HCT116 (cell line): ENCODE measurements at regions not wholly inside any gene's neighbourhood (a gene's known extent, or its start where the extent isn't known, plus 50 kb on each side); places are given as distances from the start of the nearest gene placed in this dataset.

ENCODE experiments used
- ATAC-seq: fragments of 200-7000 bp; cut with Tn5 transposase; 2 replicates; pipeline ENCODE4 v1.9.1; 2020; ENCODE audit warnings: mild to moderate bottlenecking, moderate library complexity
- BruUV-seq: library from RNA; stranded (reverse); fragments of 400-500 nt; replicated peaks from 2 replicates; lab custom pipeline; 2021; lab: Mats Ljungman, UMichigan
- CTCF ChIA-PET: fragments of 300-600 bp; sonication (Branson Sonifier 250); formaldehyde crosslinking; loops from one replicate; lab custom pipeline; 2021; ENCODE audit warnings: antibody characterized with exemption; lab: Charles Lee
- POLR2A ChIA-PET: fragments of 300-600, 350-600 bp; sonication (Branson Sonifier 250); formaldehyde crosslinking; loops from one replicate; lab custom pipeline; 2021; ENCODE audit warnings: antibody characterized with exemption; lab: Charles Lee
- RAD21 ChIA-PET, 2 experiments: fragments of 300-600 bp; sonication (Branson Sonifier 250); formaldehyde crosslinking; loops; one replicate each; lab custom pipeline; 2023; ENCODE audit warnings: low total read pairs in 2 of 2; ENCODE audit not compliant: uncharacterized antibody in 2 of 2, unreplicated experiment in 2 of 2, low non-redundant PET in 1 of 2; lab: Charles Lee
- DNase-seq: peaks from one replicate; pipeline ENCODE4 v3.0.0-alpha.2; 2010; ENCODE audit warnings: low read depth, low spot score
- H2AFZ ChIP-seq: fragments of 200-600 bp; shearing (Covaris generic), sonication (generic); 2 replicates; pipeline ENCODE4 v1.6.1; 2017; ENCODE audit warnings: low read depth, mixed run types, mixed read lengths, antibody characterized with exemption, low read length; ENCODE audit not compliant: poor library complexity, severe bottlenecking
- H3K27ac ChIP-seq: 2 replicates; pipeline ENCODE4 v1.5.1; 2012; ENCODE audit warnings: low read depth, low read length
- H3K27me3 ChIP-seq: fragments of 200-600 bp; sonication (generic); 2 replicates; pipeline ENCODE4 v1.6.1; 2016; ENCODE audit warnings: mixed run types, low read length, mixed read lengths; ENCODE audit not compliant: insufficient read depth
- H3K36me3 ChIP-seq, 2 experiments: fragments of 200-500 bp in 1 of 2; fragments of 200-600 bp in 1 of 2; sonication (Bioruptor generic) in 1 of 2; sonication (generic) in 1 of 2; 2 replicates each; pipeline versions ENCODE4 v1.5.1 to v1.6.1; 2014 to 2016; ENCODE audit warnings: low read length in 2 of 2, inconsistent platforms in 1 of 2, mixed read lengths in 1 of 2, mixed run types in 1 of 2; ENCODE audit not compliant: insufficient read depth in 2 of 2, control insufficient read depth in 1 of 2
- H3K4me1 ChIP-seq, 2 experiments: fragments of 200-600 bp in 1 of 2; sonication (generic) in 1 of 2; 2 replicates each; pipeline versions ENCODE4 v1.5.1 to v1.6.1; 2012 to 2017; ENCODE audit warnings: low read length in 2 of 2, inconsistent platforms in 1 of 2, mild to moderate bottlenecking in 1 of 2, mixed read lengths in 1 of 2, mixed run types in 1 of 2, moderate library complexity in 1 of 2; ENCODE audit not compliant: insufficient read depth in 2 of 2, control insufficient read depth in 1 of 2
- H3K4me2 ChIP-seq: fragments of 200-600 bp; sonication (generic); 2 replicates; pipeline ENCODE4 v1.6.1; 2017; ENCODE audit warnings: mixed run types, low read length, mixed read lengths
- H3K4me3 ChIP-seq, 2 experiments: fragments of 200-600 bp in 1 of 2; sonication (generic) in 1 of 2; replicated peaks in 1 of 2; 2 replicates each; pipeline ENCODE4 v1.5.1; 2011 to 2016; ENCODE audit warnings: low read length in 2 of 2, control low read depth in 1 of 2, low read depth in 1 of 2, mild to moderate bottlenecking in 1 of 2, mixed read lengths in 1 of 2, mixed run types in 1 of 2
- H3K79me2 ChIP-seq: fragments of 200-600 bp; sonication (generic); 2 replicates; pipeline ENCODE4 v1.6.1; 2017; ENCODE audit warnings: mild to moderate bottlenecking, mixed run types, low read length, moderate library complexity, mixed read lengths; ENCODE audit not compliant: insufficient read depth
- H3K9ac ChIP-seq: fragments of 200-600 bp; sonication (generic); 2 replicates; pipeline ENCODE4 v1.6.1; 2016; ENCODE audit warnings: low read length, mixed read lengths
- H3K9me2 ChIP-seq: fragments of 200-600 bp; sonication (generic), shearing (Covaris generic); 2 replicates; pipeline ENCODE4 v1.6.1; 2017; ENCODE audit warnings: mixed run types, mild to moderate bottlenecking, moderate library complexity; ENCODE audit not compliant: insufficient read depth
- H3K9me3 ChIP-seq, 2 experiments: fragments of 200-500 bp in 1 of 2; fragments of 200-600 bp in 1 of 2; sonication (Bioruptor generic) in 1 of 2; sonication (generic) in 1 of 2; 2 replicates each; pipeline ENCODE4 v1.6.1; 2014 to 2017; ENCODE audit warnings: low read length in 2 of 2, mixed read lengths in 2 of 2, inconsistent platforms in 1 of 2, low read depth in 1 of 2, mild to moderate bottlenecking in 1 of 2, mixed run types in 1 of 2, moderate library complexity in 1 of 2; ENCODE audit not compliant: control insufficient read depth in 1 of 2, insufficient read depth in 1 of 2
- H4K20me1 ChIP-seq: fragments of 200-600 bp; sonication (generic), shearing (Covaris generic); 2 replicates; pipeline ENCODE4 v1.6.1; 2017; ENCODE audit warnings: mixed run types, mild to moderate bottlenecking, moderate library complexity; ENCODE audit not compliant: insufficient read depth
- ATF3 ChIP-seq: IDR thresholded peaks from 2 replicates; pipeline ENCODE4 v1.6.1; 2012
- CEBPB ChIP-seq: IDR thresholded peaks from 2 replicates; pipeline ENCODE4 v1.6.1; 2012; ENCODE audit warnings: low read depth
- EGR1 ChIP-seq: IDR thresholded peaks from 2 replicates; pipeline ENCODE4 v1.6.1; 2012; ENCODE audit warnings: low read depth
- EZH2phosphoT487 ChIP-seq: fragments of 200-600 bp; IDR thresholded peaks from 2 replicates; pipeline ENCODE4 v1.6.1; 2018; ENCODE audit warnings: antibody characterized with exemption, borderline replicate concordance
- POLR2AphosphoS5 ChIP-seq: IDR thresholded peaks from 2 replicates; pipeline ENCODE4 v1.6.1; 2011; ENCODE audit warnings: mild to moderate bottlenecking, low read depth, low read length, moderate library complexity
- RAD21 ChIP-seq: IDR thresholded peaks from 2 replicates; pipeline ENCODE4 v1.6.1; 2012; ENCODE audit warnings: low read depth, mild to moderate bottlenecking
- REST ChIP-seq: IDR thresholded peaks from 2 replicates; pipeline ENCODE4 v1.6.1; 2012; ENCODE audit warnings: low read depth
- SIN3A ChIP-seq: IDR thresholded peaks from 2 replicates; pipeline ENCODE4 v1.6.1; 2012; ENCODE audit warnings: low read depth
- SP1 ChIP-seq: IDR thresholded peaks from 2 replicates; pipeline ENCODE4 v1.6.1; 2012; ENCODE audit warnings: low read depth
- SRF ChIP-seq: IDR thresholded peaks from 2 replicates; pipeline ENCODE4 v1.6.1; 2012; ENCODE audit warnings: low read depth
- intact Hi-C: fragments of 100-400 bp; cut with micrococcal nuclease; formaldehyde crosslinking; loops from 2 replicates; pipeline ENCODE4 v1.10.0; 2022

GRCh38 chr6:21722510-21722909 lies 129.0 kb downstream of the SOX4 start:
- Histone ChIP-seq H3K4me1 (no peaks in the 10 kb centered on the region), H2AFZ (no peak overlapping the region), H3K9me2 (no peaks in the 10 kb centered on the region), H3K27me3 (no peaks in the 10 kb centered on the region), H4K20me1 (no peaks in the 10 kb centered on the region), H3K9me3 (no peaks in the 10 kb centered on the region), H3K79me2 (no peaks in the 10 kb centered on the region), H3K9ac (no peak overlapping the region), H3K27ac (no peak overlapping the region), H3K4me2 (no peak overlapping the region), H3K36me3 (no peaks in the 10 kb centered on the region), H3K4me3 (no peak overlapping the region)
- ChIA-PET CTCF (no interaction called here), POLR2A (no interaction called here), RAD21 (no interaction called here)
- intact Hi-C loops: no loop called here
- no TSS peak for BruUV-seq
- no peak for TF ChIP-seq RAD21
- no peak for TF ChIP-seq SP1
- no peak for TF ChIP-seq EGR1
- TF ChIP-seq SRF: no peak
- no peak for TF ChIP-seq CEBPB
- no peak for TF ChIP-seq POLR2AphosphoS5
- no peak for TF ChIP-seq REST
- TF ChIP-seq SIN3A: no peak
- TF ChIP-seq ATF3: no peak
- no peak for TF ChIP-seq EZH2phosphoT487
- DNase-seq (no peak), ATAC-seq (no peak)
